ENCODE measurements at regions not wholly inside any gene's neighbourhood (a gene's known extent, or its start where the extent isn't known, plus 50 kb on each side); places are given as distances from the start of the nearest gene placed in this dataset.

DNA sequence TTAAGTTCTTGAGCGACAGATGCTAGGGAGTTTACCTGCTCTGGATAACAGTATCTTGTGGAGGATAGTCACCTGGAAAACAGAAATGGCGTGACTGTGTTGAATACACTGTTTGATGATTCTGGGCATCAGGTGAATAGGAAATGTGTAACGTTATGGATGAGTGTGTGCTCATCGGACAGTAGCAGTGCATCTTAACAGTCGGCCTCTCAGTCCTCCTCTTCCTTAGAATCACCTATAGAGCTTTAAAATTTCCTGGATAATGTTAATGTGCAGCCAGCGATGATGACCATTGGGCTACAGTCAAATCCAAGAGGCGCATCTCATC is 217.7 kb downstream of the OR2B2 start:
- H2BK120ac ChIP-seq (ENCODE audit: low read depth, low read length, poor library complexity, severe bottlenecking), result no peak overlapping the region
- no peak overlapping the region for H3K23ac ChIP-seq (ENCODE audit: insufficient read length, low read depth, low read length)
- no peak overlapping the region for H4K91ac ChIP-seq (ENCODE audit: insufficient read length, low read depth, low read length)
- peaks cover 9 to 12% of the 10 kb centered on the region in 2 experiments for H3K4me1 Mint-ChIP-seq
- no peaks in the 10 kb centered on the region for H3K27me3 ChIP-seq (ENCODE audit: insufficient read depth, low read length)
- H3K27ac Mint-ChIP-seq, result peak overlapping the region in 2 of 3 experiments; percentile 96 to 97; a peak in 4 of 7 replicates
- peak overlapping the region; percentile 98 for H3K4me2 ChIP-seq (ENCODE audit: insufficient read depth, insufficient read length, low read length)
- H3K23me2 ChIP-seq (ENCODE audit: insufficient read length, low read depth, low read length, poor library complexity, severe bottlenecking), result peaks cover 5% of the 10 kb centered on the region
- H3K36me3 Mint-ChIP-seq (ENCODE audit: insufficient read depth in 1 of 3, low read depth in 3 of 3), result peaks cover 0 to 5% (median 4%) of the 10 kb centered on the region in 3 experiments; a peak in 2 of 7 replicates
- H4K20me1 ChIP-seq (ENCODE audit: control insufficient read depth, insufficient read depth, insufficient read length), result no peaks in the 10 kb centered on the region
- no peak overlapping the region for H3K56ac ChIP-seq (ENCODE audit: insufficient read length, low read depth, low read length)
- no peak overlapping the region for H3K27ac ChIP-seq (ENCODE audit: insufficient read length, low read depth, low read length)
- H3K4me1 ChIP-seq (ENCODE audit: insufficient read depth, low read length), result peaks cover 2% of the 10 kb centered on the region; the same call in 1 of the 2 replicates
- TF ChIP-seq CTCF (conservative IDR thresholded peaks at IDR 0.05), result no peak
- no peak overlapping the region for H2BK20ac ChIP-seq (ENCODE audit: low read depth, low read length, poor library complexity, severe bottlenecking)
- H2BK5ac ChIP-seq (ENCODE audit: insufficient read length, low read length), result no peak overlapping the region
- no CpG with 5 or more reads among the region's 7 CpGs for WGBS (ENCODE audit: extremely low coverage, insufficient read length, low lambda C conversion rate)
- H3K4ac ChIP-seq (ENCODE audit: low read depth, low read length), result no peak overlapping the region
- no peak overlapping the region for H2BK15ac ChIP-seq (ENCODE audit: low read depth, low read length)
- H2AK5ac ChIP-seq (ENCODE audit: insufficient read length, low read length), result no peak overlapping the region
- H2AFZ ChIP-seq (ENCODE audit: low read length), result no peak overlapping the region
- peak overlapping the region; percentile 93 to 97 for H3K4me3 Mint-ChIP-seq
- H3K79me1 ChIP-seq (ENCODE audit: insufficient read depth, low read depth, low read length, poor library complexity, severe bottlenecking), result no peaks in the 10 kb centered on the region
- H3K14ac ChIP-seq (ENCODE audit: insufficient read depth, low read length), result no peak overlapping the region
- H3K79me2 ChIP-seq (ENCODE audit: insufficient read depth, low read length), result no peaks in the 10 kb centered on the region; the same call in 1 of the 2 replicates
- H3K9me3 Mint-ChIP-seq, result no peaks in the 10 kb centered on the region
- H4K8ac ChIP-seq (replicated peaks; ENCODE audit: insufficient read length, low read depth, low read length), result no peak overlapping the region
- no peak overlapping the region for H2BK12ac ChIP-seq (ENCODE audit: insufficient read length, low read depth, low read length)
- peaks cover 8% of the 10 kb centered on the region for H3K27me3 Mint-ChIP-seq (ENCODE audit: low read depth)
- no peak overlapping the region for H3T11ph ChIP-seq (ENCODE audit: low read length)
- H4K5ac ChIP-seq (ENCODE audit: insufficient read length, low read depth, low read length), result no peak overlapping the region
- peak overlapping the region; percentile 71 for H3K9ac ChIP-seq (ENCODE audit: extremely low read depth, insufficient read length, low read length)
- H3K9me3 ChIP-seq (ENCODE audit: control insufficient read depth, low read depth, low read length), result no peaks in the 10 kb centered on the region
- no peak overlapping the region for H3K18ac ChIP-seq (ENCODE audit: insufficient read length, low read depth, low read length)
- DNase-seq, result no peak
